HepG2 (cell line): ENCODE measurements at regions not wholly inside any gene's neighbourhood (a gene's known extent, or its start where the extent isn't known, plus 50 kb on each side); places are given as distances from the start of the nearest gene placed in this dataset.

Source experiments
- ATAC-seq: fragments of 200-7000 bp; cut with Tn5 transposase; 3 replicates; pipeline ENCODE4 v1.9.1; 2020; ENCODE audit warnings: mild to moderate bottlenecking, moderate library complexity
- BruUV-seq: library from RNA; stranded (reverse); fragments of 400-500 nt; replicated peaks from 2 replicates; lab custom pipeline; 2021; lab: Mats Ljungman, UMichigan
- CTCF ChIA-PET: fragments of 300-600 bp; formaldehyde crosslinking; extraction: SDS; loops from one replicate; lab custom pipeline; 2021; ENCODE audit warnings: low total read pairs, inconsistent platforms, low intra/inter-chr PET ratio; lab: Yijun Ruan, JAX
- POLR2A ChIA-PET: fragments of 350-600 bp; sonication (Branson Sonifier 250); formaldehyde crosslinking; loops from one replicate; lab custom pipeline; 2020; ENCODE audit warnings: antibody characterized with exemption, inconsistent platforms; lab: Yijun Ruan, JAX
- DNase-seq: peaks from one replicate; pipeline ENCODE4 v3.0.0-alpha.2; 2015; ENCODE audit warnings: low spot score
- FAIRE-seq: peaks from 3 replicates; lab custom pipeline; 2011; peaks lifted over from hg19 to GRCh38; lab: Jason Lieb, UNC
- H2AFZ ChIP-seq: one replicate; pipeline ENCODE4 v1.6.1; 2011; ENCODE audit warnings: low read length, inconsistent platforms
- H3K27ac ChIP-seq: fragments of 300-600 bp; 3 replicates; pipeline ENCODE4 v1.8.0; 2011; ENCODE audit warnings: mixed run types, mild to moderate bottlenecking, mixed read lengths, low read length, inconsistent platforms; ENCODE audit not compliant: insufficient read depth; ENCODE audit errors: extremely low read length
- H3K27me3 ChIP-seq, 2 experiments: fragments of 200-600 bp in 1 of 2; 2 replicates in 1 of 2; 3 replicates in 1 of 2; pipeline versions ENCODE4 v1.6.0 to v1.8.0; 2011; ENCODE audit warnings: low read length in 2 of 2, mild to moderate bottlenecking in 2 of 2, moderate library complexity in 2 of 2, inconsistent platforms in 1 of 2; ENCODE audit not compliant: insufficient read depth in 2 of 2, control insufficient read depth in 1 of 2
- H3K36me3 ChIP-seq, 2 experiments: fragments of 200-600 bp in 1 of 2; replicated peaks in 1 of 2; 2 replicates in 1 of 2; 3 replicates in 1 of 2; pipeline versions ENCODE4 v1.5.1 to v1.8.0; 2011; ENCODE audit warnings: low read length in 2 of 2, inconsistent platforms in 1 of 2; ENCODE audit not compliant: insufficient read depth in 2 of 2, control insufficient read depth in 1 of 2
- H3K4me1 ChIP-seq: 2 replicates; pipeline ENCODE4 v1.5.1; 2012; ENCODE audit warnings: low read length, inconsistent platforms; ENCODE audit not compliant: insufficient read depth
- H3K4me2 ChIP-seq: 2 replicates; pipeline ENCODE4 v1.6.0; 2011; ENCODE audit warnings: low read depth, low read length, inconsistent platforms
- H3K4me3 ChIP-seq, 3 experiments: fragments of 200-600 bp in 1 of 3; sonication (generic), shearing (Covaris generic) in 1 of 3; replicated peaks in 1 of 3; 2 replicates each; pipeline ENCODE4 v1.5.1; 2011 to 2016; ENCODE audit warnings: low read length in 3 of 3, inconsistent platforms in 2 of 3, low read depth in 2 of 3, mild to moderate bottlenecking in 2 of 3, control low read depth in 1 of 3, mixed read lengths in 1 of 3; ENCODE audit not compliant: insufficient read depth in 1 of 3
- H3K79me2 ChIP-seq: one replicate; pipeline ENCODE4 v1.6.1; 2011; ENCODE audit warnings: low read length, inconsistent platforms; ENCODE audit not compliant: insufficient read depth
- H3K9ac ChIP-seq: 2 replicates; pipeline ENCODE4 v1.6.0; 2011; ENCODE audit warnings: mild to moderate bottlenecking, low read depth, low read length, inconsistent platforms; ENCODE audit not compliant: insufficient read depth
- H3K9me3 ChIP-seq: 2 replicates; pipeline ENCODE4 v1.5.1; 2012; ENCODE audit warnings: mild to moderate bottlenecking, low read length
- H4K20me1 ChIP-seq: 2 replicates; pipeline ENCODE4 v1.6.0; 2011; ENCODE audit warnings: inconsistent platforms, mild to moderate bottlenecking, low read length, moderate library complexity; ENCODE audit not compliant: insufficient read depth
- CBX5 ChIP-seq: sonication (generic); formaldehyde crosslinking; IDR thresholded peaks from 2 replicates; pipeline ENCODE4 v1.4.0; 2020; ENCODE audit warnings: missing genetic modification reagents, borderline replicate concordance
- FOXO1 ChIP-seq: sonication (generic); formaldehyde crosslinking; IDR thresholded peaks from 2 replicates; pipeline ENCODE4 v1.4.0; 2020; ENCODE audit warnings: missing genetic modification reagents
- GFI1 ChIP-seq: sonication (generic); formaldehyde crosslinking; IDR thresholded peaks from 2 replicates; pipeline ENCODE4 v1.5.0; 2020; ENCODE audit warnings: missing genetic modification reagents, mild to moderate bottlenecking, borderline replicate concordance
- KLF11 ChIP-seq: IDR thresholded peaks from 2 replicates; pipeline ENCODE4 v1.6.1; 2016; ENCODE audit warnings: missing compliant biosample characterization
- MAFK ChIP-seq, 2 experiments: IDR thresholded peaks in 1 of 2; conservative IDR thresholded peaks in 1 of 2; 2 replicates each; pipeline ENCODE4 v1.6.1; 2011; ENCODE audit warnings: improper control_type of control experiment in 2 of 2, low read length in 2 of 2
- PLRG1 ChIP-seq: fragments of 450-650 bp; conservative IDR thresholded peaks from 2 replicates; pipeline ENCODE4 v1.6.1; 2016
- RERE ChIP-seq: IDR thresholded peaks from 2 replicates; pipeline ENCODE4 v1.6.1; 2016; ENCODE audit warnings: low read depth, missing genetic modification reagents, missing compliant biosample characterization
- ZBTB3 ChIP-seq: sonication (generic); formaldehyde crosslinking; IDR thresholded peaks from 2 replicates; pipeline ENCODE4 v1.4.0; 2020; ENCODE audit warnings: low read depth, mild to moderate bottlenecking, moderate library complexity, missing genetic modification reagents, borderline replicate concordance
- ZSCAN21 ChIP-seq: sonication (generic); formaldehyde crosslinking; IDR thresholded peaks from 2 replicates; pipeline ENCODE4 v1.8.0; 2022; ENCODE audit warnings: mild to moderate bottlenecking, missing genetic modification reagents, moderate library complexity, borderline replicate concordance
- ZSCAN9 ChIP-seq: IDR thresholded peaks from 2 replicates; pipeline ENCODE4 v1.6.1; 2016; ENCODE audit warnings: borderline replicate concordance
- WGBS: methylation state at CpG from one replicate; pipeline ENCODE4 v1.1.6; 2017; ENCODE audit warnings: low lambda C conversion rate; 5-methylcytosine and 5-hydroxymethylcytosine counted together
- in situ Hi-C: cut with HindIII; loops from 2 replicates; pipeline ENCODE4 v1.10.0; 2017; ENCODE audit warnings: low pct_unique_long_range_greater_than_20kb; ENCODE audit not compliant: extremely low pct_ligation_motif_present
- intact Hi-C: fragments of 100-400 bp; cut with micrococcal nuclease; formaldehyde crosslinking; loops from one replicate; pipeline ENCODE4 v1.10.0; 2022; ENCODE audit not compliant: unreplicated experiment

- no peaks in the 10 kb centered on the region for H3K4me1 ChIP-seq
- H3K4me3 ChIP-seq, result no peak overlapping the region
- TF ChIP-seq ZSCAN21 (CRISPR knock-in tag), result no peak
- TF ChIP-seq CBX5 (CRISPR knock-in tag), result no peak
- 0 out of 4 replicates have a peak, but pooled peaks of 1 of the 2 experiments have one; percentile 12 for TF ChIP-seq MAFK (conservative IDR thresholded peaks at IDR 0.05 in 1 of 2, IDR thresholded peaks at IDR 0.05 in 1 of 2; ENCODE audit: low read length in 2 of 2)
- no peak for TF ChIP-seq PLRG1
- no TSS peak for BruUV-seq
- H3K9ac ChIP-seq, result no peak overlapping the region
- no peaks in the 10 kb centered on the region for H3K9me3 ChIP-seq
- DNase-seq, result no peak
- ATAC-seq, result no peak
- H3K27ac ChIP-seq, result no peak overlapping the region
- in situ Hi-C loops, result no loop called here
- POLR2A ChIA-PET, result no interaction called here
- intact Hi-C loops, result no loop called here
- no peak overlapping the region for H3K4me2 ChIP-seq
- H4K20me1 ChIP-seq, result no peaks in the 10 kb centered on the region
- H2AFZ ChIP-seq, result no peak overlapping the region
- CTCF ChIA-PET, result no interaction called here
- H3K36me3 ChIP-seq, result no peaks in the 10 kb centered on the region
- WGBS, result 0% methylated on average over 1 of the region's 1 CpG
- H3K27me3 ChIP-seq, result peaks cover 0 to 28% of the 10 kb centered on the region in 2 experiments; a peak in 2 of 5 replicates
- FAIRE-seq, result no peak
- H3K79me2 ChIP-seq, result no peaks in the 10 kb centered on the region
These were observed 175.4 kb downstream of the ANXA2 start for GRCh38 chr15:60222404-60222803.

GRCh38 chr15:60223176-60223575 lies 174.6 kb downstream of the ANXA2 start:
- no peaks in the 10 kb centered on the region for H3K36me3 ChIP-seq
- H2AFZ ChIP-seq, result no peak overlapping the region
- 2% methylated on average over 7 of the region's 7 CpGs for WGBS
- in situ Hi-C loops (no loop called here), intact Hi-C loops (no loop called here)
- H3K27me3 ChIP-seq, result peaks cover 0 to 32% of the 10 kb centered on the region in 2 experiments; a peak in 2 of 5 replicates
- H3K79me2 ChIP-seq, result no peaks in the 10 kb centered on the region
- no peak for FAIRE-seq
- CTCF ChIA-PET, result no interaction called here
- POLR2A ChIA-PET, result no interaction called here
- no peak overlapping the region for H3K27ac ChIP-seq
- H3K4me3 ChIP-seq, result no peak overlapping the region
- no peak for ATAC-seq
- no peaks in the 10 kb centered on the region for H4K20me1 ChIP-seq
- BruUV-seq, result no TSS peak
- no peaks in the 10 kb centered on the region for H3K9me3 ChIP-seq
- no peaks in the 10 kb centered on the region for H3K4me1 ChIP-seq
- DNase-seq, result no peak
- no peak overlapping the region for H3K9ac ChIP-seq
- no peak overlapping the region for H3K4me2 ChIP-seq
- TF ChIP-seq ZBTB3 (CRISPR knock-in tag) (no peak), ZSCAN9 (CRISPR knock-in tag) (no peak), FOXO1 (no peak), GFI1 (no peak), KLF11 (no peak), RERE (CRISPR knock-in tag) (no peak)
